ENCODE measurements at regions not wholly inside any gene's neighbourhood (a gene's known extent, or its start where the extent isn't known, plus 50 kb on each side); places are given as distances from the start of the nearest gene placed in this dataset.
"Not testable (repeated sequence)": the region's sequence is repeated elsewhere in the genome, so short reads cannot be mapped to it uniquely, and the experiment has no call there.

DNA sequence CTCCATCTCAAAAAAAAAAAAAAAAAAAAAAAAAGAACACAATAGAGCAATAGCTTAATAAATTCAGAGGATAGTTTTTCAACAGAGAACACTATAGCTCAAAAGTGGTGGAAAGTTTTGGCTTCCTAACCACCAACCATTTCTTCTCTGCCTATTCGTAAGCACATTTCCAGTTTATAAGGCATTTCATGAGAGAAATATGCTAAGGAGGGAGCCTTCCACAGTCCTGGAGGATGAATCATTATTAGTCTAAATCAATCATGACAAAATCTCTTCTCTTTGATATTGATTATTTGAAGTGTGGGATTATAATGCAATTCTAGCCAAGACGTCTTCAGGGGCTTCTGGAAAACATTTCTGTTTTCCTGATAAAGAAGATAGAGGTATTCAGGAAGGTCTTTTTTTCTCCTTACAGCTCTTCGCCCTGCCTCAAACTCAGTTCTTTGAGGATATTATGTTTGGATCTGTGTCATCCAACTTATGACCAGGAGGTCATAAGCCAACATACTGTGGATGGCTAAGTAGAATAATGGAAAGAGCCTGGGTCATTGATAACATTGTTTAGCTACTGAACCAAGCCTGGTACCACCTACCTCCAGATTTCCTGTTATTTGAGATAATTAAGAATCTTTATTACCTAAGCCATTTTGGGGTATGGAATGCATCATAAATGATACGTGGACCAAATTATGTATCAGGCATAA, 207.3 kb downstream of the TRIB2 start:
- no peak for TF ChIP-seq ZNF766 (CRISPR knock-in tag; conservative IDR thresholded peaks at IDR 0.05)
- TF ChIP-seq, protein P1, sequence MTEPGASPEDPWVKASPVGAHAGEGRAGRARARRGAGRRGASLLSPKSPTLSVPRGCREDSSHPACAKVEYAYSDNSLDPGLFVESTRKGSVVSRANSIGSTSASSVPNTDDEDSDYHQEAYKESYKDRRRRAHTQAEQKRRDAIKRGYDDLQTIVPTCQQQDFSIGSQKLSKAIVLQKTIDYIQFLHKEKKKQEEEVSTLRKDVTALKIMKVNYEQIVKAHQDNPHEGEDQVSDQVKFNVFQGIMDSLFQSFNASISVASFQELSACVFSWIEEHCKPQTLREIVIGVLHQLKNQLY (CRISPR knock-in tag; conservative IDR thresholded peaks at IDR 0.05): no peak
- TF ChIP-seq EZH2 (IDR thresholded peaks at IDR 0.05; ENCODE audit: borderline replicate concordance, low read depth, low read length): no peak
- TF ChIP-seq ZNF143 (CRISPR knock-in tag; IDR thresholded peaks at IDR 0.05): no peak
- no peak for TF ChIP-seq THRAP3 (IDR thresholded peaks at IDR 0.05; ENCODE audit: borderline replicate concordance)
- no peak for TF ChIP-seq JUNB (CRISPR knock-in tag; conservative IDR thresholded peaks at IDR 0.05)
- no peak for TF ChIP-seq ZNF165 (CRISPR knock-in tag; IDR thresholded peaks at IDR 0.05; ENCODE audit: borderline replicate concordance)
- no peak for TF ChIP-seq DNMT1 (IDR thresholded peaks at IDR 0.05)
- no peak for TF ChIP-seq HLTF (IDR thresholded peaks at IDR 0.05)
- TF ChIP-seq ATF7 (IDR thresholded peaks at IDR 0.05): no peak
- no peak for TF ChIP-seq ZNF444 (CRISPR knock-in tag; IDR thresholded peaks at IDR 0.05)
- no peak for TF ChIP-seq HMG20B (CRISPR knock-in tag; IDR thresholded peaks at IDR 0.05)
- no peak for TF ChIP-seq PURB (CRISPR knock-in tag; IDR thresholded peaks at IDR 0.05; ENCODE audit: low read depth)
- TF ChIP-seq EHMT2 (IDR thresholded peaks at IDR 0.05): no peak
- TF ChIP-seq FIP1L1 (IDR thresholded peaks at IDR 0.05; ENCODE audit: low read depth, low read length, poor library complexity, severe bottlenecking): no peak
- no peak for TF ChIP-seq ZNF134 (CRISPR knock-in tag; conservative IDR thresholded peaks at IDR 0.05)
- no peak for TF ChIP-seq ZNF75A (CRISPR knock-in tag; IDR thresholded peaks at IDR 0.05)
- no peak for TF ChIP-seq FOSL1 (tag; conservative IDR thresholded peaks at IDR 0.05)
- no peak for TF ChIP-seq ZNF197 (CRISPR knock-in tag; IDR thresholded peaks at IDR 0.05; ENCODE audit: low read depth)
- Histone ChIP-seq H3K4me3 (no peak overlapping the region), H3K9me1 (ENCODE audit: control insufficient read depth, insufficient read depth, low read length) (no peaks in the 10 kb centered on the region), H3K36me3 (ENCODE audit: control insufficient read depth, insufficient read depth, low read length) (no peaks in the 10 kb centered on the region), H3K79me2 (ENCODE audit: control insufficient read depth, insufficient read depth, low read length) (no peaks in the 10 kb centered on the region), H3K9me3 (replicated peaks; ENCODE audit: control insufficient read depth, insufficient read depth, low read depth, low read length) (no peaks in the 10 kb centered on the region), H3K27ac (ENCODE audit: extremely low read depth, low read depth, low read length) (no peak overlapping the region), H3K27me3 (ENCODE audit: control insufficient read depth in 2 of 2, insufficient read depth in 2 of 2, low read length in 2 of 2) (no peaks in the 10 kb centered on the region), H3K4me2 (ENCODE audit: insufficient read depth, low read length) (no peak overlapping the region), H3K4me1 (replicated peaks in 1 of 2; ENCODE audit: control insufficient read depth in 2 of 2, insufficient read depth in 2 of 2, low read length in 2 of 2) (no peaks in the 10 kb centered on the region), H2AFZ (ENCODE audit: low read depth, low read length) (no peak overlapping the region), H3K9ac (ENCODE audit: insufficient read depth in 1 of 2, low read depth in 2 of 2, low read length in 2 of 2) (no peak overlapping the region), H4K20me1 (replicated peaks; ENCODE audit: control insufficient read depth, insufficient read depth, low read length) (no peaks in the 10 kb centered on the region)
- intact Hi-C loops (cut with micrococcal nuclease): no loop called here
- CTCF ChIA-PET (ENCODE audit: low intra/inter-chr PET ratio): no interaction called here
- POLR2A ChIA-PET: no interaction called here
- WGBS (ENCODE audit: insufficient coverage, low coverage, missing lambda C conversion rate): 30% methylated on average over 4 of the region's 4 CpGs
- in situ Hi-C loops (cut with MboI): no loop called here
- no TSS peak for BruUV-seq (replicated peaks)
- ATAC-seq: no peak
- FAIRE-seq: no peak
- no peak for DNase-seq (ENCODE audit: extremely low read depth in 1 of 4, low spot score in 3 of 4)

DNA sequence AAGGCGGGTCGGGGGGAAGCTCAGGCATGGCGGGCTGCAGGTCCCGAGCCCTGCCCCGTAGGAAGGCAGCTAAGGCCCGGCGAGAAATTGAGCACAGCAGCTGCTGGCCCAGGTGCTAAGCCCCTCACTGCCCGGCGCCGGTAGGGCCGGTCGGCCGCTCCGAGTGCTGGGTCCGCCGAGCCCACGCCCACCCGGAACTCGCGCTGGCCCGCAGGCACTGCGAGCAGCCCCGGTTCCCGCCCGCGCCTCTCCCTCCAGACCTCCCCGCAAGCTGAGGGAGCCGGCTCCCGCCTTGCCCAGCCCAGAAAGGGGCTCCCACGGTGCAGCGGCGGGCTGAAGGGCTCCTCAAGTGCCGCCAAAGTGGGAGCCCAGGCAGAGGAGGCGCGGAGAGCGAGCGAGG, 209.9 kb downstream of the TRIB2 start:
- H3K4me2 ChIP-seq (ENCODE audit: insufficient read depth, low read length); H3K9ac ChIP-seq (ENCODE audit: insufficient read depth in 1 of 2, low read depth in 2 of 2, low read length in 2 of 2); H3K9me3 ChIP-seq (replicated peaks; ENCODE audit: control insufficient read depth, insufficient read depth, low read depth, low read length); H3K79me2 ChIP-seq (ENCODE audit: control insufficient read depth, insufficient read depth, low read length); ATAC-seq; FAIRE-seq; H3K27me3 ChIP-seq (ENCODE audit: control insufficient read depth in 2 of 2, insufficient read depth in 2 of 2, low read length in 2 of 2); H3K4me3 ChIP-seq; intact Hi-C loops (cut with micrococcal nuclease); DNase-seq (ENCODE audit: extremely low read depth in 1 of 4, low spot score in 3 of 4); H2AFZ ChIP-seq (ENCODE audit: low read depth, low read length); H3K9me1 ChIP-seq (ENCODE audit: control insufficient read depth, insufficient read depth, low read length); in situ Hi-C loops (cut with MboI); H3K27ac ChIP-seq (ENCODE audit: extremely low read depth, low read depth, low read length); H3K36me3 ChIP-seq (ENCODE audit: control insufficient read depth, insufficient read depth, low read length); H4K20me1 ChIP-seq (replicated peaks; ENCODE audit: control insufficient read depth, insufficient read depth, low read length); BruUV-seq (replicated peaks); CTCF ChIA-PET (ENCODE audit: low intra/inter-chr PET ratio); H3K4me1 ChIP-seq (replicated peaks in 1 of 2; ENCODE audit: control insufficient read depth in 2 of 2, insufficient read depth in 2 of 2, low read length in 2 of 2): not testable (repeated sequence)
- WGBS (ENCODE audit: insufficient coverage, low coverage, missing lambda C conversion rate): 55% methylated on average over 4 of the region's 37 CpGs
- POLR2A ChIA-PET: interaction anchor here (0.8 kb wide), 1 partner anchor 42 kb away, joined by 4 read pairs; no protein-coding TSS in a partner anchor
